ENCODE measurements at regions not wholly inside any gene's neighbourhood (a gene's known extent, or its start where the extent isn't known, plus 50 kb on each side); places are given as distances from the start of the nearest gene placed in this dataset.

DNA sequence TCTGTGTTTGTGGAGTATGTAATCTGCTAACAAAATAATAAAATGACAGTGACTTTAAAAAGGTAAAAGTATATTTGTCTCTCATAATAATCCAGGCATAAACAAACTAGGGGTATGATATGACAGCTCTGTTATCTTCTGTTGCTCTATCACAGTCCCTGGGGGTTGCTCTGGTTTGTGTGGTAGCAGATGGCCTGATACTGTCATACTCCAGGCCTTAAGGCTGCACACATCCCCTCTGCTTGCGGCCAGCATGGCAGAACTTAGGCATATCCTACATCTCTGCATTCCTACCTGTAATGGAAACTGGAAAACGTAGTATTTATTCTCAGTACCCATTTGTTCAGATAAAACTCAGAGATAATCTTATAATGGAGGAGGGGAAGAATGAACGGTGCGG is 117.9 kb upstream of the HAND2 start:
- TF ChIP-seq, protein P1, sequence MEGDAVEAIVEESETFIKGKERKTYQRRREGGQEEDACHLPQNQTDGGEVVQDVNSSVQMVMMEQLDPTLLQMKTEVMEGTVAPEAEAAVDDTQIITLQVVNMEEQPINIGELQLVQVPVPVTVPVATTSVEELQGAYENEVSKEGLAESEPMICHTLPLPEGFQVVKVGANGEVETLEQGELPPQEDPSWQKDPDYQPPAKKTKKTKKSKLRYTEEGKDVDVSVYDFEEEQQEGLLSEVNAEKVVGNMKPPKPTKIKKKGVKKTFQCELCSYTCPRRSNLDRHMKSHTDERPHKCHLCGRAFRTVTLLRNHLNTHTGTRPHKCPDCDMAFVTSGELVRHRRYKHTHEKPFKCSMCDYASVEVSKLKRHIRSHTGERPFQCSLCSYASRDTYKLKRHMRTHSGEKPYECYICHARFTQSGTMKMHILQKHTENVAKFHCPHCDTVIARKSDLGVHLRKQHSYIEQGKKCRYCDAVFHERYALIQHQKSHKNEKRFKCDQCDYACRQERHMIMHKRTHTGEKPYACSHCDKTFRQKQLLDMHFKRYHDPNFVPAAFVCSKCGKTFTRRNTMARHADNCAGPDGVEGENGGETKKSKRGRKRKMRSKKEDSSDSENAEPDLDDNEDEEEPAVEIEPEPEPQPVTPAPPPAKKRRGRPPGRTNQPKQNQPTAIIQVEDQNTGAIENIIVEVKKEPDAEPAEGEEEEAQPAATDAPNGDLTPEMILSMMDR (conservative IDR thresholded peaks at IDR 0.05; ENCODE audit: low read length): no peak
- TF ChIP-seq EZH2phosphoT487 (IDR thresholded peaks at IDR 0.05; ENCODE audit: borderline replicate concordance): no peak

All from Loucy (cell line).